Neural cell (in vitro differentiated cells): ENCODE measurements at regions not wholly inside any gene's neighbourhood (a gene's known extent, or its start where the extent isn't known, plus 50 kb on each side); places are given as distances from the start of the nearest gene placed in this dataset.

Experiments
- H2AFZ ChIP-seq: fragments of 200-600, 300-800 bp; sonication (generic), shearing (Covaris generic); 2 replicates; pipeline ENCODE4 v1.6.0; 2014; ENCODE audit warnings: low read depth, mild to moderate bottlenecking, antibody characterized with exemption, low read length, moderate library complexity
- H3F3A ChIP-seq: fragments of 200-600 bp; shearing (Covaris generic); 2 replicates; pipeline ENCODE4 v1.6.1; 2016; ENCODE audit warnings: mild to moderate bottlenecking, moderate library complexity, mixed read lengths, antibody characterized with exemption, low read length; ENCODE audit not compliant: insufficient read depth, poor library complexity, severe bottlenecking
- H3K27ac ChIP-seq: fragments of 200-600, 300-800 bp; sonication (generic), shearing (Covaris generic); 2 replicates; pipeline ENCODE4 v1.5.1; 2014; ENCODE audit warnings: mild to moderate bottlenecking, low read length, moderate library complexity
- H3K27me3 ChIP-seq: fragments of 300-800, 200-600 bp; sonication (generic), shearing (Covaris generic); 2 replicates; pipeline ENCODE4 v1.6.0; 2014; ENCODE audit warnings: mild to moderate bottlenecking, low read depth, low read length, moderate library complexity; ENCODE audit not compliant: insufficient read depth
- H3K36me3 ChIP-seq: fragments of 300-800, 200-600 bp; sonication (generic), shearing (Covaris generic); 2 replicates; pipeline ENCODE4 v1.5.1; 2014; ENCODE audit warnings: mild to moderate bottlenecking, antibody characterized with exemption, low read length, moderate library complexity; ENCODE audit not compliant: insufficient read depth
- H3K4me2 ChIP-seq: fragments of 300-800, 200-600 bp; sonication (generic), shearing (Covaris generic); 2 replicates; pipeline ENCODE4 v1.6.0; 2014; ENCODE audit warnings: mild to moderate bottlenecking, low read length
- H3K4me3 ChIP-seq: fragments of 300-800, 200-600 bp; sonication (generic), shearing (Covaris generic); 2 replicates; pipeline ENCODE4 v1.5.1; 2014; ENCODE audit warnings: mild to moderate bottlenecking, low read length, moderate library complexity
- H3K79me2 ChIP-seq: fragments of 200-600 bp; shearing (Covaris generic); replicated peaks from 2 replicates; pipeline ENCODE4 v1.6.0; 2014; ENCODE audit warnings: mild to moderate bottlenecking, low read length, moderate library complexity; ENCODE audit not compliant: insufficient read depth
- H3K9ac ChIP-seq: fragments of 300-800, 200-600 bp; sonication (generic), shearing (Covaris generic); 2 replicates; pipeline ENCODE4 v1.6.1; 2016; ENCODE audit warnings: mild to moderate bottlenecking, low read length, mixed read lengths
- H3K9me2 ChIP-seq: fragments of 200-600 bp; shearing (Covaris generic); 2 replicates; pipeline ENCODE4 v1.6.1; 2016; ENCODE audit warnings: mild to moderate bottlenecking, low read length, mixed read lengths; ENCODE audit not compliant: insufficient read depth
- H3K9me3 ChIP-seq: fragments of 200-600, 300-800 bp; sonication (generic), shearing (Covaris generic); 2 replicates; pipeline ENCODE4 v1.6.1; 2016; ENCODE audit warnings: mild to moderate bottlenecking, mixed run types, low read length, moderate library complexity, mixed read lengths
- H4K20me1 ChIP-seq: fragments of 200-600 bp; shearing (Covaris generic); 2 replicates; pipeline ENCODE4 v1.6.1; 2016; ENCODE audit warnings: mild to moderate bottlenecking, mixed run types; ENCODE audit not compliant: insufficient read depth
- CTCF ChIP-seq: fragments of 450-650 bp; IDR thresholded peaks from 2 replicates; pipeline ENCODE4 v1.5.1; 2014; ENCODE audit warnings: antibody characterized with exemption, mild to moderate bottlenecking, moderate library complexity; ENCODE audit not compliant: poor library complexity, severe bottlenecking
- EP300 ChIP-seq: fragments of 450-650 bp; conservative IDR thresholded peaks from 2 replicates; pipeline ENCODE4 v1.6.1; 2014; ENCODE audit warnings: antibody characterized with exemption, mild to moderate bottlenecking, moderate library complexity; ENCODE audit not compliant: poor library complexity, severe bottlenecking
- EZH2 ChIP-seq: fragments of 200-600, 300-800 bp; shearing (Covaris generic), sonication (generic); IDR thresholded peaks from 2 replicates; pipeline ENCODE4 v1.6.1; 2014; ENCODE audit warnings: antibody characterized with exemption, low read length, borderline replicate concordance, mild to moderate bottlenecking; ENCODE audit not compliant: insufficient read depth, poor library complexity, severe bottlenecking
- MXI1 ChIP-seq: fragments of 450-650 bp; conservative IDR thresholded peaks from 2 replicates; pipeline ENCODE4 v1.6.1; 2014; ENCODE audit warnings: antibody characterized with exemption, mild to moderate bottlenecking; ENCODE audit not compliant: poor library complexity, severe bottlenecking
- POLR2AphosphoS5 ChIP-seq: IDR thresholded peaks from 2 replicates; pipeline ENCODE4 v1.6.1; 2012
- RAD21 ChIP-seq: fragments of 450-650 bp; conservative IDR thresholded peaks from 2 replicates; pipeline ENCODE4 v1.6.1; 2014; ENCODE audit warnings: antibody characterized with exemption, mild to moderate bottlenecking, moderate library complexity
- REST ChIP-seq: IDR thresholded peaks from 2 replicates; pipeline ENCODE4 v1.6.1; 2012; ENCODE audit warnings: borderline replicate concordance
- SMC3 ChIP-seq: fragments of 450-650 bp; conservative IDR thresholded peaks from 2 replicates; pipeline ENCODE4 v1.6.1; 2014; ENCODE audit warnings: antibody characterized with exemption, mild to moderate bottlenecking, moderate library complexity; ENCODE audit not compliant: poor library complexity
- TAF1 ChIP-seq: IDR thresholded peaks from 2 replicates; pipeline ENCODE4 v1.6.1; 2012; ENCODE audit warnings: low read depth

- H3K4me2 ChIP-seq = no peak overlapping the region
- H3K79me2 ChIP-seq = no peaks in the 10 kb centered on the region
- no peaks in the 10 kb centered on the region for H4K20me1 ChIP-seq
- H3K36me3 ChIP-seq = no peaks in the 10 kb centered on the region
- TF ChIP-seq RAD21 (no peak), EZH2 (no peak), REST (no peak), MXI1 (no peak), CTCF (no peak), SMC3 (no peak), POLR2AphosphoS5 (no peak), EP300 (no peak), TAF1 (no peak)
- H3K4me3 ChIP-seq = no peak overlapping the region
- H3K27ac ChIP-seq = no peak overlapping the region
- H3K9me2 ChIP-seq = no peaks in the 10 kb centered on the region
- no peaks in the 10 kb centered on the region for H3K27me3 ChIP-seq
- no peaks in the 10 kb centered on the region for H3K9me3 ChIP-seq
- H3F3A ChIP-seq = no peaks in the 10 kb centered on the region
- no peak overlapping the region for H3K9ac ChIP-seq
- H2AFZ ChIP-seq = no peak overlapping the region
Measured at GRCh38 chr13:37195621-37196020, 90.2 kb upstream of the CSNK1A1L start.

- Histone ChIP-seq H3K79me2 (no peaks in the 10 kb centered on the region), H3K9me3 (no peaks in the 10 kb centered on the region), H4K20me1 (no peaks in the 10 kb centered on the region), H3K9ac (no peak overlapping the region), H3K36me3 (no peaks in the 10 kb centered on the region), H3F3A (no peaks in the 10 kb centered on the region), H3K9me2 (no peaks in the 10 kb centered on the region), H3K27ac (no peak overlapping the region), H3K4me2 (no peak overlapping the region), H2AFZ (no peak overlapping the region), H3K27me3 (no peaks in the 10 kb centered on the region), H3K4me3 (no peak overlapping the region)
- TF ChIP-seq POLR2AphosphoS5 = no peak
- no peak for TF ChIP-seq SMC3
- no peak for TF ChIP-seq EP300
- TF ChIP-seq REST = no peak
- no peak for TF ChIP-seq MXI1
- no peak for TF ChIP-seq TAF1
- no peak for TF ChIP-seq CTCF
Measured at GRCh38 chr13:37194428-37194861, 89.0 kb upstream of the CSNK1A1L start.
